ENCODE measurements at regions not wholly inside any gene's neighbourhood (a gene's known extent, or its start where the extent isn't known, plus 50 kb on each side); places are given as distances from the start of the nearest gene placed in this dataset.

GRCh38 chr7:427506-428103, 92.0 kb downstream of the PDGFA start:
- no peaks in the 10 kb centered on the region for H3K79me2 ChIP-seq (ENCODE audit: low read length)
- no peak overlapping the region for H3K9ac ChIP-seq (ENCODE audit: low read length)
- intact Hi-C loops (cut with micrococcal nuclease) = no loop called here
- H3K27ac ChIP-seq (ENCODE audit: low read length) = no peak overlapping the region
- H3F3A ChIP-seq (ENCODE audit: low read length, unreplicated experiment) = no peaks in the 10 kb centered on the region
- no peaks in the 10 kb centered on the region for H4K20me1 ChIP-seq (ENCODE audit: low read length)
- H3K9me3 ChIP-seq (ENCODE audit: low read length) = no peaks in the 10 kb centered on the region
- TF ChIP-seq EZH2 (IDR thresholded peaks at IDR 0.05; ENCODE audit: low read length, unreplicated experiment) (no peak), EZH2phosphoT487 (IDR thresholded peaks at IDR 0.05; ENCODE audit: borderline replicate concordance, low read length) (no peak), CTCF (conservative IDR thresholded peaks at IDR 0.05; ENCODE audit: low read depth, low read length) (no peak)
- ChIA-PET POLR2A (ENCODE audit: unreplicated experiment) (no interaction called here), CTCF (no interaction called here)
- H3K9me2 ChIP-seq (replicated peaks; ENCODE audit: low read length) = no peaks in the 10 kb centered on the region
- no peaks in the 10 kb centered on the region for H3K4me1 ChIP-seq (ENCODE audit: insufficient read depth, low read length)
- ATAC-seq (no peak), DNase-seq (no peak)
- BruUV-seq (replicated peaks) = no TSS peak
- no peaks in the 10 kb centered on the region for H3K27me3 ChIP-seq (ENCODE audit: low read length)
- no peak overlapping the region for H3K4me3 ChIP-seq (ENCODE audit: low read length)
- no peaks in the 10 kb centered on the region for H3K36me3 ChIP-seq (ENCODE audit: low read depth, low read length)
- H3K4me2 ChIP-seq (ENCODE audit: low read length) = no peak overlapping the region
- H2AFZ ChIP-seq (ENCODE audit: low read length) = no peak overlapping the region

- H3K27me3 ChIP-seq (ENCODE audit: low read length) = no peaks in the 10 kb centered on the region
- DNase-seq (no peak), ATAC-seq (no peak)
- H4K20me1 ChIP-seq (ENCODE audit: low read length) = no peaks in the 10 kb centered on the region
- intact Hi-C loops (cut with micrococcal nuclease) = no loop called here
- no peak overlapping the region for H3K4me2 ChIP-seq (ENCODE audit: low read length)
- no peaks in the 10 kb centered on the region for H3K79me2 ChIP-seq (ENCODE audit: low read length)
- no peak overlapping the region for H2AFZ ChIP-seq (ENCODE audit: low read length)
- no peaks in the 10 kb centered on the region for H3K4me1 ChIP-seq (ENCODE audit: insufficient read depth, low read length)
- H3K9me2 ChIP-seq (replicated peaks; ENCODE audit: low read length) = no peaks in the 10 kb centered on the region
- H3K9me3 ChIP-seq (ENCODE audit: low read length) = no peaks in the 10 kb centered on the region
- ChIA-PET POLR2A (ENCODE audit: unreplicated experiment) (no interaction called here), CTCF (no interaction called here)
- H3K36me3 ChIP-seq (ENCODE audit: low read depth, low read length) = no peaks in the 10 kb centered on the region
- H3K4me3 ChIP-seq (ENCODE audit: low read length) = no peak overlapping the region
- H3K9ac ChIP-seq (ENCODE audit: low read length) = no peak overlapping the region
- no TSS peak for BruUV-seq (replicated peaks)
- no peaks in the 10 kb centered on the region for H3F3A ChIP-seq (ENCODE audit: low read length, unreplicated experiment)
- TF ChIP-seq CTCF (conservative IDR thresholded peaks at IDR 0.05; ENCODE audit: low read depth, low read length) (no peak), EZH2phosphoT487 (IDR thresholded peaks at IDR 0.05; ENCODE audit: borderline replicate concordance, low read length) (no peak), EZH2 (IDR thresholded peaks at IDR 0.05; ENCODE audit: low read length, unreplicated experiment) (no peak)
- no peak overlapping the region for H3K27ac ChIP-seq (ENCODE audit: low read length)
Observed at GRCh38 chr7:428387-428786, 91.3 kb downstream of the PDGFA start.

GRCh38 chr7:428927-429827, 90.5 kb downstream of the PDGFA start:
- Histone ChIP-seq H3K79me2 (ENCODE audit: low read length) (no peaks in the 10 kb centered on the region), H3K9me3 (ENCODE audit: low read length) (no peaks in the 10 kb centered on the region), H3K4me3 (ENCODE audit: low read length) (no peak overlapping the region), H3F3A (ENCODE audit: low read length, unreplicated experiment) (no peaks in the 10 kb centered on the region), H3K27ac (ENCODE audit: low read length) (no peak overlapping the region), H3K4me1 (ENCODE audit: insufficient read depth, low read length) (no peaks in the 10 kb centered on the region), H3K9ac (ENCODE audit: low read length) (no peak overlapping the region), H2AFZ (ENCODE audit: low read length) (no peak overlapping the region), H4K20me1 (ENCODE audit: low read length) (no peaks in the 10 kb centered on the region), H3K9me2 (replicated peaks; ENCODE audit: low read length) (no peaks in the 10 kb centered on the region), H3K27me3 (ENCODE audit: low read length) (no peaks in the 10 kb centered on the region), H3K36me3 (ENCODE audit: low read depth, low read length) (no peaks in the 10 kb centered on the region), H3K4me2 (ENCODE audit: low read length) (no peak overlapping the region)
- ATAC-seq (no peak), DNase-seq (no peak)
- CTCF ChIA-PET = no interaction called here
- no TSS peak for BruUV-seq (replicated peaks)
- POLR2A ChIA-PET (ENCODE audit: unreplicated experiment) = no interaction called here
- intact Hi-C loops (cut with micrococcal nuclease) = no loop called here
- TF ChIP-seq CTCF (conservative IDR thresholded peaks at IDR 0.05; ENCODE audit: low read depth, low read length) = no peak
- TF ChIP-seq EZH2 (IDR thresholded peaks at IDR 0.05; ENCODE audit: low read length, unreplicated experiment) = no peak
- no peak for TF ChIP-seq EZH2phosphoT487 (IDR thresholded peaks at IDR 0.05; ENCODE audit: borderline replicate concordance, low read length)
